GM18508 (cell line): ENCODE measurements at regions not wholly inside any gene's neighbourhood (a gene's known extent, or its start where the extent isn't known, plus 50 kb on each side); places are given as distances from the start of the nearest gene placed in this dataset.
"Not testable (repeated sequence)": the region's sequence is repeated elsewhere in the genome, so short reads cannot be mapped to it uniquely, and the experiment has no call there.

Experiments
- ATAC-seq: cut with Tn5 transposase; IDR thresholded peaks from one replicate; pipeline ENCODE4 v1.9.1; 2021; ENCODE audit warnings: moderate number of reproducible peaks; ENCODE audit not compliant: insufficient read depth, unreplicated experiment

GRCh38 chrX:132302687-132303086, 83.4 kb upstream of the RAP2C start:
- ATAC-seq: not testable (repeated sequence)

DNA sequence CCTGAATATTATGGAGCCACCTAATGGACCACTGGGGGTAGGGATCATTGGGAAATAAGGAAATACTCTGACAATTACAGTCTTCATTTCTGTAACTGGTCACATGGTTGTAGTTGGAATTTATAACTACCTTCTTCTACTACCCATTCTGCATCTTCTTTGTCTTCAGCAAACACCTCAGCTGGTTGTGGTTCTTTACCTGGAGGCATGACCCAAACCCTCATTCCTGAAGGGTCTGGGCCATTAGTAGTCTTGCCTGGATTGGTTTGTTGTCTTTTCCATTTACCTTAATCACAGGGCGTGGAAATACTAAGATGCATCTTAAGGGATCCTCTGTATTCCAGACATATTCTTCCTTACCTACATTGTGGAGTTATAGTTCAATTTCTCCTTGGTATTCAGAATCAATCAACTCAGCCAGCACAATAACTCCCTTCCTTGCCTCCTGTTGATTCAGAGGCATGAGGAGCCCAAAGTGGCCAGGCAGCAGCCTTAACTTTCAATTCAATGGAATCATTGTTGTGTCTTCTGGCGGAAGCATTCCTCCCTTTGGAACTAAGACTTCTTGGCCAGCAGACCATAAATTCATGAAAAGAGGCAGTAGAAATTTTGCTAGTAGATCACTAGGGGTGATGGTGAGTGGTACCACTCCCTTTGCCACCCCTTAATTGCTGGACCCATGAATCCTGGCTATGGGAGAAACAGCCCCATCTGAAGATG, 75.7 kb upstream of the RAP2C start:
- ATAC-seq: no peak

DNA sequence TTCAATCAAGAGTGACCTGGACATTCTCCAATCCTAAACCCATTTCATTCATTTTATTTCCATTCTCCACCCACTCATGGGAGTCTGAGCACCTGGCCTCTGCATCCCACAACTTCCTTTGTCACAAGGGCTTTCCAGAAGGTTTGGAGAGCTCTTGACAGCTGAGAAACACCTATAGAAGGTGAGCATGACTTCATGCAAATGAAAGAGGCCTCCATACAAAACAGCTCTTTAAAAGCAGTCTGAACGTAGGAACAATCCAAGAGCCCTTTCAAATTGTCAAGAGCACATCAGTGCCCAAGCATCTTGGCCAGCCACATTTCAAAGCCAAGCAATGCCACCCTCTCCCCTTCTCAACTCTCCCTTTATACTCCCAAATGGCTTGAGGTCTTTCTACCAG, 74.9 kb upstream of the RAP2C start:
- no peak for ATAC-seq

DNA sequence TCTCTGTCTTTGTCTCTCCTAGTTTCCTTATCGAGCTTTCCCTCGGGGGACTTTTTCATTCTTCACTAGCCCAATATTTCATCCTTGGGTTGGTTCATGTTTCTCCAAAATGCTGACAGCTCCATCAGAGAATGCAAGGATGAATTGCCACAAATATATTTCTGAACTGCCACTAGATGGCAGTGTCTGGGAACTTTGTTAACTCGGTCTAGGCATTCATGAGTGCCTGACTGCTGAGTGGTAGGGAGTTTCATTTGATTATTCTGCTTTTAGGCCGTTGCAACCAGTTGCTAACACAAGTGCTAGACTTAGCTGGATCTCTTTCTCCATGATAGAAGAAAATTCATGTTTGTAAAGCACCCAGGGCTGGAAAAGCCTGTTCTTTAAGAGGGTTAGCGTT, 73.5 kb upstream of the RAP2C start:
- peak; percentile 76 for ATAC-seq

DNA sequence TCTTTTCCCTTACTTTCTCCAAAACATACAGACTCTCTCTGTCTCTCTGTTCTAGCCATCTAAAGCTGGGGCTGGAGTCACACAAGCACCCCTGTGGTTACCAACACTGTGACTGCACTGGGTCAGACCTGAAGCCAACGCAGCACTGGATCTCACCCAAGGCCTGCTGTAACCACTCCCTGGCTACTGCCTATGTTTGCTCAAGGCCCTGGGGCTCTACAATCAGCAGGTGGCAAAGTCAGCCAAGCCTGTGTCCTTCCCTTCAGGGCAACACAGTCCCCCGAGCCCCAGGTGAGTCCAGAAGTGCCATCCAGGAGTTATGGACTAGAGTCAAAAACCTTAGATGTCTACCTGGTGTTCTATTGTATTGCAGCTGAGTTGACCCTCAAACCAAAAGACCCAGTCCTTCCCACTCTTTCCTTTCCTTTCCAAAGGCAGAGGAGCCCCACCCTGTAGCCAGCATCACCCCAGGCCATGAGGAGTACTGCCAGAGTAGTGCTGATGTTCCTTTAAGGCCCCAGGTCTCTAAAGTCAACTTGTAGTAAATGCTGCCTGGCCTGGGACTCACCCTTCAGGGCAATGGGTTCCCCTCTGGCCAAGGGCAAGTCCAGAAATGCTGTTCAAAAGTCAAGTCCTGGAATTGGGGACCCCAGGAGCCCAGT, 58.8 kb upstream of the RAP2C start:
- ATAC-seq: no peak

DNA sequence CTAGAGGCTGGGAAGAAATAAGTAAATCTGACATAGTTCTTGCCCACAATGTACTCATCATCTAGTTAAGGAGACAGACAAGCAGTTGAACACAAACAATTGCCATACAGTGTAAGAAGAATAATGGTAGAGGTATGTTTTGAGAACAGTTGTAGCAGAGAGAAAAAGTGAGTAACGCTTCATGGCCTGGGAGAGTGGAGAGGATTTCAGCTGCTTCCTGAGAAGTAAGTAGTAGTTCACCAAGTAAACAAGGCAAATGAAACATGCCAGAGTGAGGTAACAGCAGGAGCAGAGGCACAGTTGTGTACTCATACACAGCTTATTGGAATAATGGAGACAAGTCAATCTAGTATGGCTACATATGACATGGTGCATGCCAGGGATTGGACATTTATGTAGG, 53.6 kb upstream of the RAP2C start:
- ATAC-seq: no peak

DNA sequence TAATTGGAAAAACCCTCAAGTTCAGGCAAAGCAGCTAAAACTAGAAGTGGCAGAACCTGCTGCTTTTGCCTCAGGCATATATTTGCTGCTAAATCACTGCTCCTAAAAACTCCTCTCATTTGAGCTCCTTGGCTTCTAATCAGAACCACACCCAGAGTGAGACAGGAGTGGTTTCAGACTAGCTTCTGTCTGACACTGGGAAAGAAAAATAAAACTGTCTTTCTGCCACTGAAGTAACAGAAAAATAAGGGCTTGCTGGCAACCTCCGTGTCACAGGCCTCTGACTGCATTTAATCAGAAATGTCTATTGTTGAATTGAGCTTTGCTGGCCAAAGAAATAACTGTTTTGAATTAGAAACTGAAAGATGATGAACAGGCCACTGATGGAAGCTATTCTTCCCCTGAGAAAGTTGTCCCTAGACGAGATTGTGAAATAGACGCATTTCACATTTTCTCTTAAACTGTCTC, 52.1 kb upstream of the RAP2C start:
- no peak for ATAC-seq

- no peak for ATAC-seq
These were observed 51.5 kb upstream of the RAP2C start for GRCh38 chrX:132270699-132271098.

GRCh38 chrX:132270021-132270420, 50.8 kb upstream of the RAP2C start:
- no peak for ATAC-seq
